Activated CD4-positive, CD25-positive, alpha-beta regulatory T cell treated with anti-CD3 and anti-CD28 coated beads, Interleukin-2, amount 50 U/mL, for 16 hours (primary cell): ENCODE measurements at regions not wholly inside any gene's neighbourhood (a gene's known extent, or its start where the extent isn't known, plus 50 kb on each side); places are given as distances from the start of the nearest gene placed in this dataset.

Experiments
- DNase-seq: peaks from one replicate; pipeline ENCODE4 v3.0.0-alpha.2; 2020; ENCODE audit warnings: low read depth, low spot score

DNA sequence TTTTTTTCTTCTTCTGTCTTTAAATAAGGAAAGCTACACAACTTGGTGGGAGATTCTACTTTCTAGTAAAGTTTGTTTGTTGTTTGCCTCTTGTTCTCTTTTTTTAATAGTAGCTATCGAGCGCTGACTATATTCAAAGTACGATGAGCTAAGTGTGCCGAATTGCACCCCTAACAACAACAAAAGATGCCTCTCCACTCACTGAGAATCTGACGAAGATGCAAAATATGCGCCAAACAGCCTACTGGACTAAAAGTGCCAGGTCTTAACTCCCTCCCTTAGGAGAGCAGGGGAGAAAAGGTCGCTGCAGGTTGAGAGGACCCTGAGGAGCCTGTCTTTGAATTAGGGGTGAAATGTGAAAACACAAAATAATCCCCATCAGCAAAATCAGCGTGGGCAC, 713.8 kb upstream of the WWC1 start:
- DNase-seq: no peak

DNA sequence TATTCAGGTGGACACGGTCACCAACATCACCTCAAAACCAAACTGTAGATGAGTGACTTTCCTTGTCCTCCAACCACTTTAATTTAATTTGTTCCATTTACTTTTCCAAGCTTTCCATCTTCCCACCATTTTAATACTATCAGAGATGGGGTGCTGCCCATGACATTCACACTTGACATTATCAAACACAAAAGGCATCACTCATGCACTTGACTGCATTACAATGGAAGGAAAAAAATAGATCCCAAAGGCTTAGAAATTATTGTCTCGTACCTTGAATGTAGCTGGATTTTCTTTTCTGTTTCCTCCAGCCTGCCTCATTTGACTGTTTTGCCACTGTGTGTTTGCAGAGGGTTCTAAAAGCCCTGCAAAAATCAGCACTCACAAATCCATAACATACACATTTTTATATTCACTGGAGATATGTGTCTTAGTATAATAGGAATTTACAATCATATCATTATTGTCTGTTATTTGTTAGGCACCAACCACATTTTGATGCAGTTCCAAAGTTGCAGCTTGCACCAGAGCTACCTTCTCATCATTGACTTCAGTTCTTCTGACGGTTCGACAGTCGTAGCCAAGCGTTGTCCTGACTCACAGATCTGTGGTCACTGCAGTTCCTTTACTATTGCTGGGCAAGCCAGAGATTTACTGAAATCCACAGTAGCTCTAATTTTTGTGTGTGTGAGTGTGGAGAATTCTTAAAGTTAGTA, 712.3 kb upstream of the WWC1 start:
- DNase-seq: no peak

DNA sequence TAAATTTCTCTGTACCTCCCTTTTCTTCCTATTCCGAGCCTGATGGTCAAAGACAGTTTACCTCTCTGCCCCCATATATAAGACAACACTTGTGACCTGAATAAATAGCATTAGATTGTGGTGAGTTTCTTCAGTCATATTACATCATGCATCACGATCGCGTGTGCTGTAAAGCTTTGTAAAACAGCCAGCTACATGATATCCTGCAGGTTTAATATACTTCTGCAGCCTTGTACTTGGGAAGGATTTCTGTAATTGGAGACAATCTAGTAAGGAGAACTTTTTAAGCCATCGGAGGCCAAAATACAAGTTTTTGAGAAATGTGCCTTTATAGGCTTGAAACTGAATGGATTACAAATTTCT, 711.8 kb upstream of the WWC1 start:
- DNase-seq: no peak

DNA sequence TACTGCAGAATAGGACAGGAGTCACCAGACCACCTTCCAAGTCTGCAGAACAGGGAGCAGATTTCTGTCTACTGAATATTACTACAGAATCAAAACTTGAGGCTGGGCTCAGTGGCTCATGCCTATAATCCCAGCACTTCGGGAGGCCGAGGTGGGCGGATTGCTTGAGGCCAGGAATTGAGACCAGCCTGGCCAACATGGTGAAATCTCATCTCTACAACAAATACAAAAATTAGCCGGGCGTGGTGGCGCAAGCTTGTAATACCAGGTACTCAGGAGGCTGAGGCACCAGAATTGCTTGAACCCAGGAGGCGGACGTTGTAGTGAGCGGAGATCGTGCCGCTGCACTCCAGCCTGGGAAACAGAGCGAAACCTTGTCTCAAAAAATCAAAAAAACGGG, 710.8 kb upstream of the WWC1 start:
- no peak for DNase-seq

- DNase-seq: no peak
Measured at GRCh38 chr5:167582283-167582682, 709.2 kb upstream of the WWC1 start.

GRCh38 chr5:167582886-167583285, 708.6 kb upstream of the WWC1 start:
- DNase-seq: no peak

DNA sequence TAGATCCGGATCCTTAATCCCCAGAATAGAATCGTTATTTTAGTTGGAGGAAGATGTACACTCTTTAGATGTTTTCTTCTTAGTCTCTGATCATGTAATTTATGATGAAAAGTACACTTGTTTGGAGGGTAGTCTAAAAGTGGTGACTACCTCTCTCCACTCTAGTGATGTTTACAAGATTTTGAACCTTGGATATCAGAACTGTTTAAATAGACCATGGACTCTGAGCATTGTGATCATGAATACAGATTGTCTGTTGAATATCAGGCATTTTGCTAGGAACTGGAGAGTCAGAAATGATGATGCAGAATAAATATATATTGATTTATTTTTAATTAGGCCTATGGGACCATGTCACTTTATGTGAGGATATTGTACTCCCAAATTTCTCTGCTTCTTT, 706.3 kb upstream of the WWC1 start:
- DNase-seq: no peak

- DNase-seq: no peak
Measured at GRCh38 chr5:167587772-167588437, 703.5 kb upstream of the WWC1 start.

DNA sequence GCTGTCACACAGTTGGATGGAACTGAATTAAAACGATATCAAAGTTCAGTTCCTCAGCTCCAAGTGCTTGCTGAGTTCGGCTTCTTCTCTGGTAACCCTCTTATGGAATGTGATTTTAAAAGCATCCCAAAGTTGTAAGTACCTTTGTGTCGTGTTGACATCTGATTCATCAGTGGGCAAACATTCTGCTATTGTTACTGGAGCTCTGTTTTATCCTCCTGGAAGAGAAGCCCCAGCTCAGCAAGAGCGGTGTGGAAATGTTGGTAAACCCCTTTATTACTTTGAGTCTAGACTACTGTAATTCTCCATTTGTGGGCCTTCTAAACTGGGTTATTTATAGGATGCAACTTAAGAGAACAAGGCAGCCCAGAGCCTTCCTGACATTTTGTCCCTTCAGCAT, 699.3 kb upstream of the WWC1 start:
- no peak for DNase-seq

DNA sequence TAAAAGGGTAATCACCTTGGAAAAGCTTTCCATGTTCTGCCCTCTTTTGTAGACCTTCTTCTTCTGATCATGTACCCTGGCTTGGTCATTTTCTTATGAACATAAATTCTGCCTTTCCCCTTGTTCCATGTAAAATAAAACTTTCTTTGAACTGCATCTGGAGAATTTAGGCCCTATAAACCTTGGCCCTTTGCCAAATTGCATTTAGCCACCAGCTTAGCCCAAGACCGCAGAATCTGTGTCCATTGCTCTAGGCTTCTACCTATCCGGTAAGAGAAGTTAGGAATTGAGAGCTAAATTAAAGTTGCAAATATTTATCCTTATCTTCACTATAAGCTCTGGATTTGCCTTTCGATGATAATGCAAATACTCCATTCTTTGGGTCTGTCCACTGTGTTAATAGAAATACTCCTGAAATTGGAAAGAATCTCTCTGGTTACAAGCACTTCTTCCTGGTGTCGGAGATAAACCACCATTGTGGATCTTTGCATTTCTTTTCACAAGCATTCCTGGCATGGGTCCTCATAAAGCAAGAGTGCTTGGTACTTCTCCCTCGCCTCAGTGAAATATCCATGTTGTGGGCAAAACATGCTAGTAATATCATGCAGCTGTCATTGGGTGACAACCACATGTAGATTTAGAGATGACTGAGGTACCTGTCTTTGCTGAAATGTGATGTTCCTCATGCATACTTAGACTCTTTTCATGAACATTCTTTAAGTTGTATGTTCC, 698.0 kb upstream of the WWC1 start:
- DNase-seq: no peak

GRCh38 chr5:167594061-167594435, 697.4 kb upstream of the WWC1 start:
- DNase-seq: no peak

GRCh38 chr5:167594750-167595149, 696.7 kb upstream of the WWC1 start:
- no peak for DNase-seq

DNA sequence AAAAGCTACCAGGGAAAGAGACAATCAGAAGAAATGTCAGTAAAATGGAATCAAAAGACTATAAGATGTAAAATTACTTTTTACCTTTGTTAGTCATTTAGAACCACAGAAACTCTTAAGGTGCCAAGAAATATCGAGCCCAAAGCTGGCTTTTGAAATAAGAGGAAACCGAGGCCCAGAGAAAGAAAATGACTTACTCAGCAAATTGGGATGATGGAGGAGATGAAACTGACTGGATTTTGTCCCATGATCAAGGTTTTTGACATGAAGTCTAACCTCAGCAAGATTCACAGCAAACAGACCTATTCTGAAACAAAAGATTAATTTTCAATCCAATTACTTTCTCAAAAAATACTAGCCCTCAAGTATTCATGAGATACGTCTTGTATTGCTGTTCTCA, 696.2 kb upstream of the WWC1 start:
- no peak for DNase-seq

DNA sequence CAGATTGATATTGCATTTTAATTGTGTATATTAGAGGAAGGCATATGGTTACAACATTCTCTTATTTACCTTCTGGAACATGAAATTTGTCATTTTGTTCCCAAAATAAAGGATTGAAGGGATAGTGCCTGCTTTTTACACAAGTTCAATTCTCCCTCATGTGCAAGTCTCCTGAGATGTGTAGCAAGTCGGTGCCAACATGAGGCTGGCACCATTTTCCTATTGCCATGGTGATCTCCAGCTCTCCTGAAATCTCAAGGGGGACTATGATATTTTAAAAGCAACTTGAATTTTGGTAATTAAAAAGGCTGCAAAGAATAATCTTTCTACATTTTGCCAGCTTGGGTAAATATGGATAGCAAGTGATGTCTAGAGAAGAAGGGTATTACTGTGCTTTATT, 693.3 kb upstream of the WWC1 start:
- no peak for DNase-seq

- DNase-seq: no peak
Measured at GRCh38 chr5:167602067-167602466, 689.4 kb upstream of the WWC1 start.

DNA sequence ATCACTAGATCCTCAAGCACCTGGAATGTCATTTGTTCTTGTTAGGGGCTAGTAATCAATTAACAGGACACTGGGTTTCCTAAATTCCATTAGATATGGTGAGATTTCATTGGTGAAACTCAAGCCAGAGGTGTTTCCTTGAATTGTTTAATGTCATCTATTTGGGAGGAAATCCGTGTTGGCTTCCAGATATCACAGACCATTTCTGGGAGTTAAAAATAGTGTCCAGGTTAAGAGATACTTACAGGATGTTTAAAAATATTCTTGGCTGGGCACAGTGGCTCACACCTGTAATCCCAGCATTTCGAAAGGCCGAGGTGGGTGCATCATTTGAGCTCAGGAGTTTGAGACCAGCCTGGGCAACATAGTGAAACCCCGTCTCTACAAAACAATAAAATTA, 688.3 kb upstream of the WWC1 start:
- no peak for DNase-seq

DNA sequence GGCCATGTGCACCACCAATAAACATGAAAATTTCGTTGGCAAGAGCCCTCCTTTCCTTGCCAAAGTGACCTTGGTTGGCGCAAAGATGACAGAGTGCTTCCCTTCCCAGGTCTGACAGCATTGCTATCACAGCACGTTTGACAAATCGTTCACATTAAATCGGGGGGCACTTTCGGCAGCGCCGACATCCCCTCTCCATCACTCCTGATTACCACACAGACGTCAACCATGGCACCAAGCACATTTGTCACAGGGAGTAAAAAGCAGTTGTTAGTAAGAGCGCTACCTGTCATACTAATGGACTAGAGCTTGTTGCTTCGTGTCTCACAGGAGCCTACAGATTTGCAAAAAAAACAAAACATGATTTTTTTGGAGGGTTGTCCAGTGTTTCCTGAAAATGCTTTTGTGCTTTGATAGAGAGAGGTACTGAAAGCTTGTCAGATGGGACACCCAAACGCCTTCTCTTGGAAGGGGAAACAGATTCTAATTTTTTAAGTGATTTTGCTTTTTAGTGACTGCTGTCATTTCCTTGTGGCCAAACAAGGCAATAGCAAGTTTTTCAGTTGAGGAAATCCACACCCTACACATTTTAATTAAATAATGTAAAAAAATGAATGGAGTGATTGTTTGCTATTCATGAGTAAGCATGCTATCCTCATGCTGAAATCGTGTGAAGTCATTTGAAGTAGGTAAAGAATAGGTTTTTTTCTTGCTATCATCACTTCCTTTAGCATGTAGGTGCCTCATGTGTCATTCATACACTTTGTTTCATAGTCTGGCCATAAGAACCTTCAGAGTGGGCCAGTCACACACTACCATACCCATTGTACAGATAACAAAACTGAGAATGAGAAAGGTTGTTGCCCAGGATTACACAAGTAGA, 682.8 kb upstream of the WWC1 start:
- DNase-seq: no peak

DNA sequence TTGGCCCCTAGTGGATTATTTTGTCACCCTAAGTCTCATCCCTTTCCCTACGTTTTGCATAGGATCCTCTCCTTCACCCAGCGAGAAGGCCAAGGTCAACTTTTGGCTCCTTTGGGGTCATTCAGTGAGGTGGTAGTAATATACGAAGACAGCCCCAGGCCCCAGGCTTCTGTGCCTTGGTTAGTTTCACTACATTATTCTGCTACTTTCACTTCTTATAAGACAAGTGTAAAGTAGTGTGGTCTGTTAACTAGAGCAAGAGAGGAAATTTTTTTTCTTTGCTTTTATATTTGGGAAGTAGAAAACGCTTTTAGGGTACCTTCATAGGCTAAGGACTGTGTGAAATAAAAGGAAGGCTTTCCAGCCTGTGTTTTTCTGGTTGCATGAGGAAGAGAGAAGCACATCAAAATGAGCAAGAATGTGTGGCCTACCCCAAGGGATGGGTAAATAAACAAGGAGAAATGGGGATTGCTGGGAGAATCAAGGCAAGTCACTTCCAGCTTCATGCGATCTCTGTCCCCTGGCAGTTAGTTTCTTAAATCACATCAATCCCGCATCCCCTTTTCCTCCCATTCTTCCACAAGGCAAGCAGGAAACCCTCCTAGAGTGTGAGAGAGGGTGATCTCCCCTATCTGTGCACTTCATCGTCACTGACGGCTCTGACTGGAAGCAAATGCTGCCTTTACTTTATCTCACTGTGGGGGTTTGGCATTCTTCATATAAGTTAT, 677.0 kb upstream of the WWC1 start:
- DNase-seq: no peak

- DNase-seq: no peak
Measured at GRCh38 chr5:167616043-167616890, 675.2 kb upstream of the WWC1 start.

GRCh38 chr5:167623354-167623753, 668.1 kb upstream of the WWC1 start:
- no peak for DNase-seq
